ENCODE measurements at regions not wholly inside any gene's neighbourhood (a gene's known extent, or its start where the extent isn't known, plus 50 kb on each side); places are given as distances from the start of the nearest gene placed in this dataset.

- TF ChIP-seq POLR2AphosphoS5 (IDR thresholded peaks at IDR 0.05; ENCODE audit: insufficient read depth, low read depth, low read length) (no peak), GATA2 (IDR thresholded peaks at IDR 0.05; ENCODE audit: insufficient read depth, insufficient read length, low read depth, low read length) (no peak), CTCF (IDR thresholded peaks at IDR 0.05; ENCODE audit: extremely low read depth in 1 of 2, insufficient read depth in 1 of 2, low read depth in 1 of 2, low read length in 2 of 2) (no peak), JUN (IDR thresholded peaks at IDR 0.05; ENCODE audit: borderline replicate concordance, insufficient read depth, insufficient read length, low read depth) (no peak), EZH2 (IDR thresholded peaks at IDR 0.05; ENCODE audit: borderline replicate concordance, low read depth, low read length, severe bottlenecking) (no peak), MAX (IDR thresholded peaks at IDR 0.05; ENCODE audit: insufficient read depth, insufficient read length) (no peak), FOS (IDR thresholded peaks at IDR 0.05; ENCODE audit: borderline replicate concordance, insufficient read depth, low read length) (no peak), POLR2A (IDR thresholded peaks at IDR 0.05; ENCODE audit: low read depth, low read length) (no peak), MYC (IDR thresholded peaks at IDR 0.05; ENCODE audit: low read depth, low read length) (no peak)
- no peak for DNase-seq (ENCODE audit: low read depth, low spot score)
- CTCF ChIA-PET, result no interaction called here
Observed at GRCh38 chr17:70259400-70259799, 90.1 kb downstream of the KCNJ2 start.

More at GRCh38 chr17:70259400-70259799, 90.1 kb downstream of the KCNJ2 start:
- H3K4me2 ChIP-seq (ENCODE audit: insufficient read depth, low read length), result no peak overlapping the region
- dilution Hi-C loops (cut with MboI; ENCODE audit: extremely low pct_ligation_motif_present, low sequenced_read_pairs), result no loop called here
- no peak overlapping the region for H3K27ac ChIP-seq (ENCODE audit: insufficient read depth, low read depth, low read length)
- H3K4me1 ChIP-seq (ENCODE audit: control insufficient read depth, extremely low read depth, insufficient read depth, low read length), result peaks cover 18% of the 10 kb centered on the region
- no peak overlapping the region for H2AFZ ChIP-seq (ENCODE audit: low read depth, low read length)
- no peaks in the 10 kb centered on the region for H3K9me1 ChIP-seq (replicated peaks; ENCODE audit: control insufficient read depth, extremely low read depth, insufficient read depth, low read length)
- H3K27me3 ChIP-seq (ENCODE audit: control insufficient read depth in 2 of 2, insufficient read depth in 2 of 2, low read length in 2 of 2), result no peaks in the 10 kb centered on the region
- H3K36me3 ChIP-seq (ENCODE audit: control insufficient read depth in 2 of 2, extremely low read depth in 1 of 2, insufficient read depth in 2 of 2, low read length in 2 of 2), result no peaks in the 10 kb centered on the region
- H3K79me2 ChIP-seq (ENCODE audit: control insufficient read depth, insufficient read depth, low read length), result no peaks in the 10 kb centered on the region
- no peak for FAIRE-seq
- H4K20me1 ChIP-seq (replicated peaks; ENCODE audit: control insufficient read depth, extremely low read depth, insufficient read depth, low read length), result no peaks in the 10 kb centered on the region
- intact Hi-C loops (cut with micrococcal nuclease), result no loop called here
- POLR2A ChIA-PET, result no interaction called here
- H3K4me3 ChIP-seq (replicated peaks in 1 of 3; ENCODE audit: insufficient read depth in 1 of 3, low read depth in 1 of 3, low read length in 3 of 3), result no peak overlapping the region
- no peak overlapping the region for H3K9ac ChIP-seq (replicated peaks; ENCODE audit: extremely low read depth, insufficient read depth, low read length)
- no peaks in the 10 kb centered on the region for H3K9me3 ChIP-seq (replicated peaks; ENCODE audit: control insufficient read depth, insufficient read depth, low read length)
- no TSS peak for BruUV-seq (replicated peaks)

Data from endothelial cell of umbilical vein (primary cell).